Lower leg skin (tissue), 4 donors: ENCODE measurements at regions not wholly inside any gene's neighbourhood (a gene's known extent, or its start where the extent isn't known, plus 50 kb on each side); places are given as distances from the start of the nearest gene placed in this dataset.

Source experiments
- DNase-seq, 2 donors: peaks; one replicate each; pipeline ENCODE4 v3.0.0-alpha.2; 2019; ENCODE audit warnings: low spot score in 2 of 2
- H3K4me3 ChIP-seq: fragments of 200-600 bp; sonication (generic); 2 replicates; pipeline ENCODE4 v1.5.1; 2017; ENCODE audit warnings: mild to moderate bottlenecking, low read depth; ENCODE audit not compliant: poor library complexity, severe bottlenecking
- CTCF ChIP-seq, 3 donors: fragments of 450-650 bp; IDR thresholded peaks; one replicate each; pipeline ENCODE4 v1.5.1; 2016; ENCODE audit warnings: antibody characterized with exemption in 3 of 3, mild to moderate bottlenecking in 3 of 3, moderate library complexity in 2 of 3
- POLR2A ChIP-seq, 2 donors: fragments of 450-650 bp; IDR thresholded peaks; one replicate each; pipeline ENCODE4 v1.6.1; 2016 to 2017; ENCODE audit warnings: antibody characterized with exemption in 2 of 2, mild to moderate bottlenecking in 1 of 2, moderate library complexity in 1 of 2
- WGBS, 2 donors: methylation state at CpG; one replicate each; pipeline ENCODE4 v1.1.5; 2018; 5-methylcytosine and 5-hydroxymethylcytosine counted together
- intact Hi-C: fragments of 100-400 bp; cut with DNase I; formaldehyde crosslinking; loops from one replicate; pipeline ENCODE4 v1.15.0; 2023; ENCODE audit warnings: low total_unique reads

DNA sequence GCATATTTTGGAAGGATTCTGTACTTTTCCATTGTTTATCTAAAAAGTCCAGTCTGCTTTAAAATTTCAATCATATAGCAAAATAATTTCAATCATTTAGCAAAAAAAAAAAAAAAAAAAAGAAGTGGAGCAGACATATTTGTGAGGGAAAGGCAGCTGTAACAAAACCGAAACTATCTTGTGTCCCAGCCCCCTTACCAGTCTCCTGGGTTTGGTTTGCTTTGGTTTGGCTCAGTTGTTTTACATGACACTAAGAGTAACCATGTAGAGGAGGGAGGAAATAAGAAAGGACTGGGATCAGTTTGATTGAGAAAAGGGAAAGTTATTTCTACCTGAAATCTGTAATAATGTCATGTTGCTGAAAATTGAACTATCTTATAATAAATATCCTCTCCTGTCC lies 158.8 kb upstream of the GADL1 start:
- whole genome bisulfite sequencing, 2 donors, result 76 to 87% methylated on average over 1 of the region's 1 CpG
- TF ChIP-seq POLR2A (IDR thresholded peaks at IDR 0.05) (no peak), CTCF (IDR thresholded peaks at IDR 0.05) (no peak)
- intact Hi-C loops, result no loop called here
- no peak for DNase-seq
- H3K4me3 ChIP-seq, result no peak overlapping the region

DNA sequence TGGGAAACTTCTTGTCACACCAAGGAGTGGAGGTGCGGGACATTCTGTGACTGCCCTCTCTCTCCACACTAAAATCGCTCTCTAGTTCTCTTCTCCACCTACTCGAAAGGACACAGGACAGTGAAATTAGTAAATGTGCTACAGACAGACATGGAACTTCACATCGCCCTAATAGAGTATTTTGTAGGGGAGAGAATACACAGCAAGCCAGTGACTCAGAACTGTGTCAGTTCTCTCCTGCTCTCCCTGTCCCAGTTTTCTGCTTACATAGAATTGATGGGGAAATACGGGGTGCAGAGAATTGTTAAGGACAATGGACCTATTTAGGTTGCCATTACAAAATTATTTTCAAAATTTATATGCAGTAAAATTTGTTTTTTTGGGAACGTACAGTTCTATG lies 159.6 kb upstream of the GADL1 start:
- DNase-seq, result no peak
- H3K4me3 ChIP-seq, result no peak overlapping the region
- no peak for TF ChIP-seq CTCF (IDR thresholded peaks at IDR 0.05)
- TF ChIP-seq POLR2A (IDR thresholded peaks at IDR 0.05), result no peak
- intact Hi-C loops, result no loop called here
- 85 to 90% methylated on average over 6 of the region's 6 CpGs for WGBS, 2 donors

- no peak overlapping the region for H3K4me3 ChIP-seq
- no peak for DNase-seq
- 86 to 90% methylated on average over 2 of the region's 2 CpGs for WGBS, 2 donors
- TF ChIP-seq POLR2A (IDR thresholded peaks at IDR 0.05) (no peak), CTCF (IDR thresholded peaks at IDR 0.05) (no peak)
- intact Hi-C loops, result no loop called here
Measured at GRCh38 chr3:31055757-31056156, 161.3 kb upstream of the GADL1 start.

DNA sequence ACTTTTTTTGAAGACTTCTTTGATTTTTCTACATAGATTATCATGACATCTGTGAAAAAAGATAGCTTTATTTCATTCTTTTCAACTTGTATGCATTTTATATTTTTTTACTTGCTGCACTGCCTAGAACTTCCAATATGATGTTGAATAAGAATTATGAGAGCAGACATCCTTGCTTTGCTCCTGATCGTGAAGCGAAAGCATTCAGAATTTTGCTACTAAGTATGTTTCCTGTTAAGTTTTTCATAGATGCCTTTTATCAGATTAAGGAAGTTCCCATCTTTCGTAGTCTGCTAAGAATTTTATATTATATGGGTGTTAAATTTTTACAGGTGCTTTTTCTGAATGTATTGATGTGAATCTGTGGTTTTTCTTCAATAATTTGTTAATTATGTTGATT lies 163.4 kb upstream of the GADL1 start:
- DNase-seq, result no peak
- intact Hi-C loops, result no loop called here
- no peak for TF ChIP-seq CTCF (IDR thresholded peaks at IDR 0.05)
- TF ChIP-seq POLR2A (IDR thresholded peaks at IDR 0.05), result no peak
- no peak overlapping the region for H3K4me3 ChIP-seq
- WGBS, 2 donors, result 79 to 85% methylated on average over 3 of the region's 3 CpGs

DNA sequence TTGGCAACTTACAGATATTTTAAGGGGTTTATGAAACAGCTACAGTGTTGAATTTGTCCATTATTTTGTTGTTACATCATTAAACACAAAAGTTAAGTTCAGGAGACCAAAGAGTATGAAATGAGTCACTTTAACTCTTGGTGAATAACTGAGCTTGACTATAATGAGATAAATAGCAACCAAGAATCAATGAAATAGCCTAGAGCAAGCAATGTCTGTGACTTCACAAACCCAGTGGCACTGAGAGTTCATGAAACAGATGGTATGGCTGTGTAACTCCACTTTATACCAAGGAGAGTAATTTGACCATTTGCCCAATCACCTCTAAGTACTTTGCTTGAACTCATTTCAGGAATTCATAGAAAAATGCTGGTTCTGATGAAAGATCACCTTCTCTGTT lies 169.6 kb upstream of the GADL1 start:
- TF ChIP-seq CTCF (IDR thresholded peaks at IDR 0.05) (no peak), POLR2A (IDR thresholded peaks at IDR 0.05) (no peak)
- intact Hi-C loops, result no loop called here
- DNase-seq, result no peak
- no peak overlapping the region for H3K4me3 ChIP-seq

- 54 to 66% methylated on average over 1 of the region's 1 CpG for WGBS, 2 donors
- intact Hi-C loops, result no loop called here
- no peak for TF ChIP-seq POLR2A (IDR thresholded peaks at IDR 0.05)
- TF ChIP-seq CTCF (IDR thresholded peaks at IDR 0.05), result no peak
- no peak overlapping the region for H3K4me3 ChIP-seq
- no peak for DNase-seq
Measured at GRCh38 chr3:31065765-31066164, 171.3 kb upstream of the GADL1 start.
